Esophagus (tissue), 2 donors: ENCODE measurements at regions not wholly inside any gene's neighbourhood (a gene's known extent, or its start where the extent isn't known, plus 50 kb on each side); places are given as distances from the start of the nearest gene placed in this dataset.
"Not testable (repeated sequence)": the region's sequence is repeated elsewhere in the genome, so short reads cannot be mapped to it uniquely, and the experiment has no call there.

Experiments
- H3K27ac ChIP-seq, 2 donors: one replicate each; pipeline ENCODE4 v1.5.1; 2013; ENCODE audit warnings: low read depth in 2 of 2, mild to moderate bottlenecking in 2 of 2, inconsistent platforms in 1 of 2, low read length in 1 of 2, moderate library complexity in 1 of 2
- H3K27me3 ChIP-seq, 2 donors: one replicate each; pipeline ENCODE4 v1.6.1; 2013; ENCODE audit warnings: low read length in 2 of 2, control low read depth in 1 of 2, mild to moderate bottlenecking in 1 of 2; ENCODE audit not compliant: insufficient read depth in 2 of 2, control insufficient read depth in 1 of 2
- H3K36me3 ChIP-seq, 2 donors: one replicate each; pipeline ENCODE4 v1.6.1; 2013; ENCODE audit warnings: low read length in 1 of 2; ENCODE audit not compliant: control insufficient read depth in 2 of 2, insufficient read depth in 2 of 2
- H3K4me1 ChIP-seq, 2 donors: one replicate each; pipeline ENCODE4 v1.6.1; 2013; ENCODE audit warnings: low read length in 1 of 2; ENCODE audit not compliant: control insufficient read depth in 2 of 2, insufficient read depth in 2 of 2
- H3K4me3 ChIP-seq, 2 donors: one replicate each; pipeline ENCODE4 v1.5.1; 2013; ENCODE audit warnings: low read length in 2 of 2, mild to moderate bottlenecking in 2 of 2, low read depth in 1 of 2, moderate library complexity in 1 of 2
- H3K9me3 ChIP-seq, 2 donors: one replicate each; pipeline ENCODE4 v1.6.1; 2013; ENCODE audit warnings: mild to moderate bottlenecking in 2 of 2, low read depth in 1 of 2, low read length in 1 of 2, moderate library complexity in 1 of 2; ENCODE audit not compliant: control insufficient read depth in 2 of 2, insufficient read depth in 1 of 2
- WGBS, 2 donors: extraction: QIAGEN DNeasy Blood & Tissue Kit; methylation state at CpG; one replicate each; pipeline ENCODE4 v1.1.7; 2013; 5-methylcytosine and 5-hydroxymethylcytosine counted together
- donor health status: healthy with polysubstance abuse.
- donor health status: Bipolar disorder and iron deficiency.

- WGBS, 2 donors: 77 to 82% methylated on average over 13 to 30 of the region's 35 CpGs
- not testable (repeated sequence) for H3K9me3 ChIP-seq, H3K4me1 ChIP-seq, H3K4me3 ChIP-seq, H3K27me3 ChIP-seq, H3K36me3 ChIP-seq, H3K27ac ChIP-seq
These were observed 155.6 kb upstream of the ZNF469 start for GRCh38 chr16:88227026-88227721.

GRCh38 chr16:88227722-88228482, 154.9 kb upstream of the ZNF469 start:
- H3K27me3 ChIP-seq: not testable (repeated sequence)
- WGBS, 2 donors: 83 to 84% methylated on average over 25 to 36 of the region's 36 CpGs

GRCh38 chr16:88228751-88229150, 154.0 kb upstream of the ZNF469 start:
- not testable (repeated sequence) for H3K27ac ChIP-seq, H3K27me3 ChIP-seq, H3K4me1 ChIP-seq, H3K4me3 ChIP-seq, H3K9me3 ChIP-seq, H3K36me3 ChIP-seq
- WGBS, 2 donors: 63 to 75% methylated on average over 8 of the region's 8 CpGs

More at GRCh38 chr16:88227722-88228482, 154.9 kb upstream of the ZNF469 start:
- H3K4me3 ChIP-seq, H3K4me1 ChIP-seq, H3K36me3 ChIP-seq, H3K9me3 ChIP-seq, H3K27ac ChIP-seq: not testable (repeated sequence)

GRCh38 chr16:88229710-88230109, 153.0 kb upstream of the ZNF469 start:
- not testable (repeated sequence) for H3K9me3 ChIP-seq, H3K27me3 ChIP-seq, H3K27ac ChIP-seq, H3K4me1 ChIP-seq, H3K4me3 ChIP-seq, H3K36me3 ChIP-seq
- 87 to 95% methylated on average over 11 to 12 of the region's 12 CpGs for WGBS, 2 donors

GRCh38 chr16:88230276-88230966, 152.3 kb upstream of the ZNF469 start:
- WGBS, 2 donors: 86 to 91% methylated on average over 13 to 17 of the region's 24 CpGs
- H3K36me3 ChIP-seq, H3K4me1 ChIP-seq, H3K4me3 ChIP-seq, H3K27me3 ChIP-seq, H3K27ac ChIP-seq, H3K9me3 ChIP-seq: not testable (repeated sequence)

- H3K27me3 ChIP-seq, H3K9me3 ChIP-seq, H3K27ac ChIP-seq, H3K36me3 ChIP-seq, H3K4me3 ChIP-seq, H3K4me1 ChIP-seq: not testable (repeated sequence)
- 81 to 82% methylated on average over 12 to 17 of the region's 19 CpGs for WGBS, 2 donors
These were observed 151.7 kb upstream of the ZNF469 start for GRCh38 chr16:88230967-88231615.

- not testable (repeated sequence) for H3K4me3 ChIP-seq, H3K27me3 ChIP-seq, H3K4me1 ChIP-seq, H3K27ac ChIP-seq, H3K36me3 ChIP-seq, H3K9me3 ChIP-seq
- WGBS, 2 donors: 85 to 87% methylated on average over 13 of the region's 13 CpGs
These were observed 150.9 kb upstream of the ZNF469 start for GRCh38 chr16:88231839-88232238.

- H3K27ac ChIP-seq, H3K4me1 ChIP-seq: not testable (repeated sequence)
These were observed 150.1 kb upstream of the ZNF469 start for GRCh38 chr16:88232401-88233258.

More at GRCh38 chr16:88232401-88233258, 150.1 kb upstream of the ZNF469 start:
- H3K4me3 ChIP-seq, H3K9me3 ChIP-seq, H3K27me3 ChIP-seq, H3K36me3 ChIP-seq: not testable (repeated sequence)
- 76 to 78% methylated on average over 31 of the region's 31 CpGs for WGBS, 2 donors
